PC-9 (cell line): ENCODE measurements at regions not wholly inside any gene's neighbourhood (a gene's known extent, or its start where the extent isn't known, plus 50 kb on each side); places are given as distances from the start of the nearest gene placed in this dataset.

Source experiments
- EZH2 ChIP-seq: fragments of 200-600 bp; sonication (generic); IDR thresholded peaks from 2 replicates; pipeline ENCODE4 v1.8.0; 2017; ENCODE audit warnings: antibody characterized with exemption, low read depth
- TF ChIP-seq, protein P1 (sequence below): fragments of 200-600 bp; sonication (generic); conservative IDR thresholded peaks from 2 replicates; pipeline ENCODE4 v1.6.1; 2017; ENCODE audit warnings: mixed run types, antibody characterized with exemption, mild to moderate bottlenecking, moderate library complexity

GRCh38 chr20:60214901-60215815 lies 256.9 kb downstream of the CDH26 start:
- TF ChIP-seq, protein P1, sequence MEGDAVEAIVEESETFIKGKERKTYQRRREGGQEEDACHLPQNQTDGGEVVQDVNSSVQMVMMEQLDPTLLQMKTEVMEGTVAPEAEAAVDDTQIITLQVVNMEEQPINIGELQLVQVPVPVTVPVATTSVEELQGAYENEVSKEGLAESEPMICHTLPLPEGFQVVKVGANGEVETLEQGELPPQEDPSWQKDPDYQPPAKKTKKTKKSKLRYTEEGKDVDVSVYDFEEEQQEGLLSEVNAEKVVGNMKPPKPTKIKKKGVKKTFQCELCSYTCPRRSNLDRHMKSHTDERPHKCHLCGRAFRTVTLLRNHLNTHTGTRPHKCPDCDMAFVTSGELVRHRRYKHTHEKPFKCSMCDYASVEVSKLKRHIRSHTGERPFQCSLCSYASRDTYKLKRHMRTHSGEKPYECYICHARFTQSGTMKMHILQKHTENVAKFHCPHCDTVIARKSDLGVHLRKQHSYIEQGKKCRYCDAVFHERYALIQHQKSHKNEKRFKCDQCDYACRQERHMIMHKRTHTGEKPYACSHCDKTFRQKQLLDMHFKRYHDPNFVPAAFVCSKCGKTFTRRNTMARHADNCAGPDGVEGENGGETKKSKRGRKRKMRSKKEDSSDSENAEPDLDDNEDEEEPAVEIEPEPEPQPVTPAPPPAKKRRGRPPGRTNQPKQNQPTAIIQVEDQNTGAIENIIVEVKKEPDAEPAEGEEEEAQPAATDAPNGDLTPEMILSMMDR, result no peak
- TF ChIP-seq EZH2, result no peak
